Trophoblast cell (in vitro differentiated cells and primary cell): ENCODE measurements at regions not wholly inside any gene's neighbourhood (a gene's known extent, or its start where the extent isn't known, plus 50 kb on each side); places are given as distances from the start of the nearest gene placed in this dataset.

Experiments used
- DNase-seq, 2 donors: peaks; one replicate each; pipeline ENCODE4 v3.0.0-alpha.2; 2016
- H2AFZ ChIP-seq: 2 replicates; pipeline ENCODE4 v1.6.1; 2013; ENCODE audit warnings: low read length, moderate library complexity, mild to moderate bottlenecking; ENCODE audit not compliant: insufficient read depth, poor library complexity
- H2AK5ac ChIP-seq: 2 replicates; pipeline ENCODE4 v1.6.1; 2013; ENCODE audit warnings: mild to moderate bottlenecking, low read length
- H2BK120ac ChIP-seq: 2 replicates; pipeline ENCODE4 v1.6.1; 2013; ENCODE audit warnings: low read length, mild to moderate bottlenecking, moderate library complexity; ENCODE audit not compliant: insufficient read depth, poor library complexity
- H2BK12ac ChIP-seq: 2 replicates; pipeline ENCODE4 v1.6.1; 2013; ENCODE audit warnings: mild to moderate bottlenecking, low read length, moderate library complexity
- H2BK5ac ChIP-seq: 2 replicates; pipeline ENCODE4 v1.6.1; 2013; ENCODE audit warnings: low read length, low read depth, moderate library complexity, mild to moderate bottlenecking; ENCODE audit not compliant: poor library complexity
- H3K14ac ChIP-seq: 2 replicates; pipeline ENCODE4 v1.6.1; 2013; ENCODE audit warnings: mild to moderate bottlenecking, low read length
- H3K18ac ChIP-seq: 2 replicates; pipeline ENCODE4 v1.6.1; 2013; ENCODE audit warnings: mild to moderate bottlenecking, low read length
- H3K23ac ChIP-seq: 2 replicates; pipeline ENCODE4 v1.6.1; 2013; ENCODE audit warnings: low read length
- H3K27ac ChIP-seq: 2 replicates; pipeline ENCODE4 v1.5.1; 2013; ENCODE audit warnings: low read depth, mild to moderate bottlenecking, inconsistent platforms, low read length, moderate library complexity
- H3K27me3 ChIP-seq: 2 replicates; pipeline ENCODE4 v1.6.1; 2013; ENCODE audit warnings: inconsistent platforms, mild to moderate bottlenecking, low read length, moderate library complexity; ENCODE audit not compliant: insufficient read depth
- H3K36me3 ChIP-seq, 2 experiments: 1 replicate in 1 of 2; 2 replicates in 1 of 2; pipeline ENCODE4 v1.6.1; 2013; ENCODE audit warnings: low read length in 2 of 2, mild to moderate bottlenecking in 2 of 2, moderate library complexity in 1 of 2; ENCODE audit not compliant: insufficient read depth in 2 of 2, control insufficient read depth in 1 of 2
- H3K4ac ChIP-seq: 2 replicates; pipeline ENCODE4 v1.6.1; 2013; ENCODE audit warnings: low read depth, mild to moderate bottlenecking, low read length, moderate library complexity
- H3K4me1 ChIP-seq, 2 experiments: 1 replicate in 1 of 2; 2 replicates in 1 of 2; pipeline ENCODE4 v1.6.1; 2013; ENCODE audit warnings: low read length in 2 of 2, mild to moderate bottlenecking in 2 of 2, moderate library complexity in 1 of 2; ENCODE audit not compliant: insufficient read depth in 2 of 2, control insufficient read depth in 1 of 2
- H3K4me2 ChIP-seq: 2 replicates; pipeline ENCODE4 v1.6.1; 2013; ENCODE audit warnings: inconsistent platforms, mild to moderate bottlenecking, low read length, moderate library complexity
- H3K4me3 ChIP-seq: 2 replicates; pipeline ENCODE4 v1.5.1; 2013; ENCODE audit warnings: mild to moderate bottlenecking, low read depth, low read length, inconsistent platforms
- H3K79me1 ChIP-seq: one replicate; pipeline ENCODE4 v1.6.1; 2013; ENCODE audit warnings: low read length
- H3K79me2 ChIP-seq: 2 replicates; pipeline ENCODE4 v1.6.1; 2013; ENCODE audit warnings: low read length, mild to moderate bottlenecking; ENCODE audit not compliant: control insufficient read depth, insufficient read depth, poor library complexity
- H3K9ac ChIP-seq: 2 replicates; pipeline ENCODE4 v1.6.1; 2013; ENCODE audit warnings: mild to moderate bottlenecking, low read length
- H3K9me3 ChIP-seq: 2 replicates; pipeline ENCODE4 v1.6.1; 2013; ENCODE audit warnings: low read depth, mild to moderate bottlenecking, control low read depth, inconsistent platforms, low read length; ENCODE audit not compliant: insufficient read depth
- H4K12ac ChIP-seq: 2 replicates; pipeline ENCODE4 v1.6.1; 2013; ENCODE audit warnings: low read depth, mild to moderate bottlenecking, low read length, moderate library complexity
- H4K8ac ChIP-seq: 2 replicates; pipeline ENCODE4 v1.6.1; 2013; ENCODE audit warnings: low read depth, mild to moderate bottlenecking, low read length, moderate library complexity
- H4K91ac ChIP-seq: one replicate; pipeline ENCODE4 v1.6.1; 2013; ENCODE audit warnings: low read depth, mild to moderate bottlenecking, low read length, moderate library complexity
- WGBS: extraction: QIAGEN DNeasy Blood & Tissue Kit; methylation state at CpG from one replicate; pipeline ENCODE4 v1.1.7; 2013; ENCODE audit warnings: missing lambda C conversion rate; ENCODE audit not compliant: insufficient read length, insufficient coverage; ENCODE audit errors: extremely low coverage; 5-methylcytosine and 5-hydroxymethylcytosine counted together

DNA sequence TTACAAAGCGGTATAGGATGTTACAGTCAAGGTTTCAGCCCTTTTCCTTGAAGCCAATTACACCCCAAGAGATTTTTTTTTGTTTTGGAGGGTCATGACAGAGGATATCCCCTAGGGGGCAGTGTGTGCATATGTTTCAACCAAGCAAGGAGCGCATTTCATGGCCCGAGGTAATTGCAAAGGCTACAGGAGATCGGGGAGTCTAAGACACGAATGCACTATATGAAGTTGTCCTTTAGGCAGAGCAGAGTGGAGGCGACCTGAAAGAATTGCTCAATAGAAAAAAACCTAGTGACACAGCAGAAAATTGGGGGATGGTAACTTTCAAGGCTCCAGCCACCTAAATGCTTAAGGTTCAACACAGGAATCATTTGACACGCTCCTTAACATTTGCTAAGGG, 219.8 kb upstream of the PARD3B start:
- Histone ChIP-seq H3K79me2 (no peaks in the 10 kb centered on the region), H3K14ac (no peak overlapping the region), H3K79me1 (no peaks in the 10 kb centered on the region), H3K4me3 (no peak overlapping the region), H3K23ac (no peak overlapping the region), H2AK5ac (no peak overlapping the region), H3K9me3 (no peaks in the 10 kb centered on the region), H4K8ac (no peak overlapping the region), H3K4me2 (no peak overlapping the region), H2BK120ac (no peak overlapping the region), H3K36me3 (no peaks in the 10 kb centered on the region), H3K18ac (no peak overlapping the region), H2BK5ac (no peak overlapping the region), H3K27me3 (no peaks in the 10 kb centered on the region), H4K12ac (no peak overlapping the region), H4K91ac (no peak overlapping the region), H2BK12ac (no peak overlapping the region), H3K4ac (no peak overlapping the region), H3K9ac (no peak overlapping the region), H3K27ac (no peak overlapping the region), H3K4me1 (no peaks in the 10 kb centered on the region), H2AFZ (no peak overlapping the region)
- peak; percentile 56 to 87 for DNase-seq
- no CpG with 5 or more reads among the region's 7 CpGs for WGBS

DNA sequence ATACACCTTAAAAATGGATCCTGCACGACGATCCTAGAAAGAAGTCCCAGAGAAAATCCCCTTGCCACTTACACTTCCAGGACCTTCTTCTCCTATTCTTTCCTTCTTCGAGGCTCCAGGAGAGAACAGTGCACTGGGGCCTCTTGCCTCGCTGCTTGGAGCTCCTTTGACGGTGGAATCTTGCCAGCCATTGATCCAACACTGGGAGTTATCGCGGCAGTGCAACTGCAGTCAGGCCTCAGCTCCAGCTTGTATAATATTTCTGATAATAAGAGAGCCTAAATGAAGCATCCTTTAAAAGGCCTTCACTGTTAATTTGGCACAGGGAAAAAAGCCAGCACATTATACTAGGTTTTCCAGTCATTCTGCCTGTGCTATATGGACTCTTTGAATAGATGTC, 216.9 kb upstream of the PARD3B start:
- H4K91ac ChIP-seq, result no peak overlapping the region

DNA sequence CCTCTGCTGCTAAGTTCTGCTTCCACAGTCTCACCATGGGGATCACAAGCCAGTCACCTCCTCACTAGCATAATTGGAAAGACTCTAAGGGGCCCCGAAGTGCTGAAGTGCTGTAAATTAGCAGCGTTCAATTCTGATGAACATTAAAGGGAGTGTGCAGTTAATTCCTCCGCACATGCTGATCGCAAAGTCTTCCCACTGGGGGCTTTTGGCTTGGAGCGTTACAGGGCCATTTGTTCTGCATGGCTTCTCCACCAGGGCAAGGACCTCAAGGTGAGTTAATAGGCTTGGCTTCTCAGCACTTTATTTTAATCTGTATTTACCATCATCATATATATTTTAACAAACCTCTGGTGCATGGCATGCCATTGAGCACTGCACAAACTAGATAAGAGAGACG, 216.3 kb upstream of the PARD3B start:
- H3K4me2 ChIP-seq, result no peak overlapping the region
- no peak overlapping the region for H3K14ac ChIP-seq
- no peak overlapping the region for H2AFZ ChIP-seq
- DNase-seq, result no peak
- no peak overlapping the region for H3K9ac ChIP-seq
- H3K27ac ChIP-seq, result no peak overlapping the region
- H3K9me3 ChIP-seq, result no peaks in the 10 kb centered on the region
- no peak overlapping the region for H3K4ac ChIP-seq
- no peak overlapping the region for H2BK5ac ChIP-seq
- no peak overlapping the region for H2AK5ac ChIP-seq
- H3K79me2 ChIP-seq, result no peaks in the 10 kb centered on the region
- H4K91ac ChIP-seq, result no peak overlapping the region
- H3K79me1 ChIP-seq, result no peaks in the 10 kb centered on the region
- no peak overlapping the region for H2BK120ac ChIP-seq
- no peak overlapping the region for H3K4me3 ChIP-seq
- H2BK12ac ChIP-seq, result no peak overlapping the region
- no peak overlapping the region for H3K23ac ChIP-seq
- H3K18ac ChIP-seq, result no peak overlapping the region
- H3K4me1 ChIP-seq, result no peaks in the 10 kb centered on the region
- no peak overlapping the region for H4K8ac ChIP-seq
- no peaks in the 10 kb centered on the region for H3K27me3 ChIP-seq
- no CpG with 5 or more reads among the region's 6 CpGs for WGBS
- H4K12ac ChIP-seq, result no peak overlapping the region
- no peaks in the 10 kb centered on the region for H3K36me3 ChIP-seq

More for the DNA sequence above, 216.9 kb upstream of the PARD3B start:
- H3K27ac ChIP-seq, result no peak overlapping the region
- H2BK120ac ChIP-seq, result no peak overlapping the region
- no peak overlapping the region for H2BK5ac ChIP-seq
- no peak overlapping the region for H3K4me3 ChIP-seq
- no peak overlapping the region for H3K9ac ChIP-seq
- no peaks in the 10 kb centered on the region for H3K79me1 ChIP-seq
- H3K36me3 ChIP-seq, result no peaks in the 10 kb centered on the region
- H2AK5ac ChIP-seq, result no peak overlapping the region
- no peaks in the 10 kb centered on the region for H3K79me2 ChIP-seq
- no peak overlapping the region for H3K23ac ChIP-seq
- H3K4me2 ChIP-seq, result no peak overlapping the region
- no peak overlapping the region for H4K8ac ChIP-seq
- no CpG with 5 or more reads among the region's 7 CpGs for WGBS
- no peak overlapping the region for H3K18ac ChIP-seq
- H2BK12ac ChIP-seq, result no peak overlapping the region
- no peak overlapping the region for H3K14ac ChIP-seq
- H3K27me3 ChIP-seq, result no peaks in the 10 kb centered on the region
- no peak for DNase-seq
- no peaks in the 10 kb centered on the region for H3K9me3 ChIP-seq
- H4K12ac ChIP-seq, result no peak overlapping the region
- H2AFZ ChIP-seq, result no peak overlapping the region
- H3K4ac ChIP-seq, result no peak overlapping the region
- no peaks in the 10 kb centered on the region for H3K4me1 ChIP-seq

DNA sequence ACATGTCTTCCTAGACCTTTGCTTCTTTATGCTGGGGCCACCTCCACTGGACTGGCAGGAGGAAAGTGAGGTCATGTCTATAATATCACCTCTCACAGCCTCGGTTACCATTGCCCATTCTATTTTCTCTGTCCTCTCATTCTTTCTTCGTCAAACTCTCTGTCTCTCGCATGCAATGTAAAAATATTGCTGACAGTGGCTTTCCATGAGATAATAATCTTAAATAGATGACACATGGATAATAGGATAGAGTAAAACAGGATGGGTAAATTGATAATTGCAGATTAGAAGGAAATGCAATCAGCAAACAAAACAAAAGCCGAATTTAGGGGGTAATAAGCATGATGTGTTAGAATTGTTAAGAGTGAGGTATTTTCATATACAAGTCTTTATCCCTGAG, 215.7 kb upstream of the PARD3B start:
- no peak overlapping the region for H2BK120ac ChIP-seq
- no peaks in the 10 kb centered on the region for H3K79me2 ChIP-seq
- no peak overlapping the region for H2BK5ac ChIP-seq
- no CpG with 5 or more reads among the region's 4 CpGs for WGBS
- no peak overlapping the region for H3K4me3 ChIP-seq
- H3K36me3 ChIP-seq, result no peaks in the 10 kb centered on the region
- H4K91ac ChIP-seq, result no peak overlapping the region
- H2AFZ ChIP-seq, result no peak overlapping the region
- H3K9ac ChIP-seq, result no peak overlapping the region
- no peaks in the 10 kb centered on the region for H3K9me3 ChIP-seq
- H3K4me2 ChIP-seq, result no peak overlapping the region
- H2AK5ac ChIP-seq, result no peak overlapping the region
- H4K8ac ChIP-seq, result no peak overlapping the region
- no peak overlapping the region for H2BK12ac ChIP-seq
- H3K23ac ChIP-seq, result no peak overlapping the region
- H3K27me3 ChIP-seq, result no peaks in the 10 kb centered on the region
- no peak overlapping the region for H3K14ac ChIP-seq
- H3K18ac ChIP-seq, result no peak overlapping the region
- no peak overlapping the region for H3K27ac ChIP-seq
- H3K4ac ChIP-seq, result no peak overlapping the region
- no peak for DNase-seq
- no peaks in the 10 kb centered on the region for H3K79me1 ChIP-seq
- no peak overlapping the region for H4K12ac ChIP-seq
- no peaks in the 10 kb centered on the region for H3K4me1 ChIP-seq
